B cell (primary cell): ENCODE measurements at regions not wholly inside any gene's neighbourhood (a gene's known extent, or its start where the extent isn't known, plus 50 kb on each side); places are given as distances from the start of the nearest gene placed in this dataset.

Experiments
- ATAC-seq: fragments of 200-7000 bp; cut with Tn5 transposase; one replicate; pipeline ENCODE4 v1.10.0; 2021; ENCODE audit warnings: low read depth, mild to moderate bottlenecking, moderate number of reproducible peaks, moderate library complexity
- CTCF ChIA-PET: fragments of 350-600 bp; sonication (Branson Sonifier 250); formaldehyde crosslinking; loops from one replicate; lab custom pipeline; 2021; ENCODE audit warnings: antibody characterized with exemption, inconsistent platforms; lab: Charles Lee
- POLR2A ChIA-PET: fragments of 350-600 bp; sonication (Branson Sonifier 250); formaldehyde crosslinking; loops from one replicate; lab custom pipeline; 2021; ENCODE audit warnings: antibody characterized with exemption; lab: Charles Lee
- DNase-seq: peaks from one replicate; pipeline ENCODE4 v3.0.0; 2013
- H2AFZ ChIP-seq: 2 replicates; pipeline ENCODE4 v1.6.1; 2012; ENCODE audit warnings: mild to moderate bottlenecking, low read depth, low read length; ENCODE audit not compliant: insufficient read depth, poor library complexity, severe bottlenecking
- H3K27ac ChIP-seq, 2 donors: 1 replicate in 1 of 2; 2 replicates in 1 of 2; pipeline ENCODE4 v1.5.1; 2012 to 2013; ENCODE audit warnings: low read length in 2 of 2, mild to moderate bottlenecking in 2 of 2, moderate library complexity in 1 of 2
- H3K27me3 ChIP-seq, 4 experiments: fragments of 200-600 bp in 1 of 4; sonication (generic) in 1 of 4; replicated peaks in 1 of 4; 1 replicate in 2 of 4; 2 replicates in 2 of 4; pipeline versions ENCODE4 v1.6.1 to v1.7.0; 2013 to 2016; ENCODE audit warnings: low read length in 3 of 4, mild to moderate bottlenecking in 2 of 4, mixed read lengths in 1 of 4, moderate library complexity in 1 of 4; ENCODE audit not compliant: insufficient read depth in 4 of 4, control insufficient read depth in 3 of 4; ENCODE audit errors: control extremely low read depth in 1 of 4
- H3K36me3 ChIP-seq, 2 experiments: replicated peaks in 1 of 2; 1 replicate in 1 of 2; 2 replicates in 1 of 2; pipeline versions ENCODE4 v1.6.1 to v1.7.1; 2013; ENCODE audit warnings: low read length in 1 of 2; ENCODE audit not compliant: insufficient read depth in 2 of 2, control insufficient read depth in 1 of 2; ENCODE audit errors: control extremely low read depth in 1 of 2, extremely low read depth in 1 of 2
- H3K4me1 ChIP-seq, 2 donors: fragments of 200-600 bp in 1 of 2; sonication (generic) in 1 of 2; 1 replicate in 1 of 2; 2 replicates in 1 of 2; pipeline versions ENCODE4 v1.5.1 to v1.6.1; 2013 to 2017; ENCODE audit warnings: low read length in 2 of 2; ENCODE audit not compliant: control insufficient read depth in 2 of 2, insufficient read depth in 2 of 2
- H3K4me2 ChIP-seq: replicated peaks from 2 replicates; pipeline ENCODE3; 2012; ENCODE audit warnings: mild to moderate bottlenecking, low read depth, low read length; ENCODE audit not compliant: poor library complexity, severe bottlenecking
- H3K4me3 ChIP-seq, 5 experiments: fragments of 200-600 bp in 1 of 5; sonication (generic) in 1 of 5; 1 replicate in 3 of 5; 2 replicates in 2 of 5; pipeline versions ENCODE4 v1.5.1 to v1.7.0; 2011 to 2016; ENCODE audit warnings: low read length in 4 of 5, mild to moderate bottlenecking in 4 of 5, low read depth in 2 of 5, control low read depth in 1 of 5, moderate library complexity in 1 of 5; ENCODE audit not compliant: insufficient read depth in 1 of 5; ENCODE audit errors: control extremely low read depth in 1 of 5, extremely low read depth in 1 of 5
- H3K79me2 ChIP-seq: fragments of 200-600 bp; sonication (generic); one replicate; pipeline ENCODE4 v1.6.0; 2016; ENCODE audit warnings: low read length; ENCODE audit not compliant: control insufficient read depth, insufficient read depth
- H3K9ac ChIP-seq: fragments of 200-600 bp; sonication (generic); 2 replicates; pipeline ENCODE4 v1.6.1; 2017; ENCODE audit warnings: mild to moderate bottlenecking, low read length, moderate library complexity
- H3K9me3 ChIP-seq, 3 donors: one replicate each; pipeline versions ENCODE4 v1.6.1 to v1.7.1; 2013; ENCODE audit warnings: low read length in 2 of 3; ENCODE audit not compliant: control insufficient read depth in 2 of 3, insufficient read depth in 1 of 3; ENCODE audit errors: control extremely low read depth in 1 of 3
- H4K20me1 ChIP-seq: 2 replicates; pipeline ENCODE4 v1.6.0; 2012; ENCODE audit warnings: mild to moderate bottlenecking, low read length; ENCODE audit not compliant: insufficient read depth, control insufficient read depth, poor library complexity, severe bottlenecking
- H3K27ac Mint-ChIP-seq: one replicate; pipeline ENCODE4 v1.8.0; 2021; ENCODE audit warnings: mixed read lengths
- H3K27me3 Mint-ChIP-seq: one replicate; pipeline ENCODE4 v1.8.0; 2021; ENCODE audit warnings: mixed read lengths
- H3K4me1 Mint-ChIP-seq: one replicate; pipeline ENCODE4 v1.8.0; 2021; ENCODE audit warnings: mixed read lengths
- H3K4me3 Mint-ChIP-seq: one replicate; pipeline ENCODE4 v1.8.0; 2021; ENCODE audit warnings: mixed read lengths
- H3K9me3 Mint-ChIP-seq: one replicate; pipeline ENCODE4 v1.8.0; 2022; ENCODE audit warnings: mixed read lengths; ENCODE audit not compliant: insufficient read depth
- CTCF ChIP-seq: fragments of 200-600 bp; IDR thresholded peaks from one replicate; pipeline ENCODE4 v1.8.0; 2022; ENCODE audit warnings: antibody characterized with exemption, mild to moderate bottlenecking
- EZH2 ChIP-seq: IDR thresholded peaks from 2 replicates; pipeline ENCODE4 v1.6.1; 2012; ENCODE audit warnings: borderline replicate concordance, low read depth, mild to moderate bottlenecking, moderate library complexity, low read length; ENCODE audit not compliant: insufficient read depth, poor library complexity, severe bottlenecking
- WGBS: methylation state at CpG from one replicate; pipeline ENCODE4 v1.1.5; 2013; ENCODE audit warnings: missing lambda C conversion rate; ENCODE audit not compliant: insufficient coverage; 5-methylcytosine and 5-hydroxymethylcytosine counted together
- intact Hi-C: fragments of 100-400 bp; cut with micrococcal nuclease; formaldehyde crosslinking; loops from one replicate; pipeline ENCODE4 v1.10.0; 2022

GRCh38 chr9:79011461-79011860 is 560.3 kb upstream of the TLE4 start:
- no peaks in the 10 kb centered on the region for H3K36me3 ChIP-seq
- ATAC-seq, result no peak
- CTCF ChIA-PET, result no interaction called here
- intact Hi-C loops, result no loop called here
- no peaks in the 10 kb centered on the region for H3K79me2 ChIP-seq
- no peak overlapping the region for H3K4me2 ChIP-seq
- peaks cover 0 to 7% of the 10 kb centered on the region in 2 donors for H3K4me1 ChIP-seq
- Mint-ChIP-seq H3K4me3 (no peak overlapping the region), H3K9me3 (no peaks in the 10 kb centered on the region), H3K27ac (no peak overlapping the region), H3K27me3 (no peaks in the 10 kb centered on the region), H3K4me1 (peaks cover 16% of the 10 kb centered on the region)
- POLR2A ChIA-PET, result no interaction called here
- no peaks in the 10 kb centered on the region for H3K9me3 ChIP-seq
- no peak for DNase-seq
- H3K27me3 ChIP-seq, result no peaks in the 10 kb centered on the region
- H4K20me1 ChIP-seq, result no peaks in the 10 kb centered on the region
- WGBS, result 89% methylated on average over 1 of the region's 3 CpGs
- TF ChIP-seq EZH2 (no peak), CTCF (no peak)
- H3K9ac ChIP-seq, result no peak overlapping the region
- no peak overlapping the region for H3K4me3 ChIP-seq
- H2AFZ ChIP-seq, result no peak overlapping the region
- H3K27ac ChIP-seq, result no peak overlapping the region

GRCh38 chr9:79012561-79012960 is 559.2 kb upstream of the TLE4 start:
- intact Hi-C loops, result no loop called here
- no peak overlapping the region for H3K27ac Mint-ChIP-seq
- Histone ChIP-seq H3K79me2 (no peaks in the 10 kb centered on the region), H3K4me1 (peaks cover 0 to 7% of the 10 kb centered on the region in 2 donors), H2AFZ (no peak overlapping the region), H3K4me2 (no peak overlapping the region), H3K4me3 (no peak overlapping the region), H3K9ac (no peak overlapping the region), H3K36me3 (no peaks in the 10 kb centered on the region), H4K20me1 (no peaks in the 10 kb centered on the region), H3K27me3 (no peaks in the 10 kb centered on the region), H3K27ac (no peak overlapping the region), H3K9me3 (no peaks in the 10 kb centered on the region)
- H3K9me3 Mint-ChIP-seq, result no peaks in the 10 kb centered on the region
- no peaks in the 10 kb centered on the region for H3K27me3 Mint-ChIP-seq
- no peak overlapping the region for H3K4me3 Mint-ChIP-seq
- TF ChIP-seq CTCF, result no peak
- no peak for TF ChIP-seq EZH2
- ChIA-PET CTCF (no interaction called here), POLR2A (no interaction called here)
- ATAC-seq, result no peak
- DNase-seq, result no peak
- peaks cover 12% of the 10 kb centered on the region for H3K4me1 Mint-ChIP-seq
